ENCODE measurements at regions not wholly inside any gene's neighbourhood (a gene's known extent, or its start where the extent isn't known, plus 50 kb on each side); places are given as distances from the start of the nearest gene placed in this dataset.

GRCh38 chr6:20313051-20313450 lies 88.6 kb upstream of the E2F3 start:
- DNase-seq (ENCODE audit: low spot score in 2 of 2) = no peak
- no peak overlapping the region for H3K27ac ChIP-seq
- no peaks in the 10 kb centered on the region for H3K36me3 ChIP-seq
- WGBS = 50% methylated on average over 3 of the region's 3 CpGs
- H3K4me3 ChIP-seq = no peak overlapping the region
- H3K4me1 ChIP-seq = no peaks in the 10 kb centered on the region
- H3K9me3 ChIP-seq = no peaks in the 10 kb centered on the region
- peaks cover 5% of the 10 kb centered on the region for H3K27me3 ChIP-seq
- TF ChIP-seq, protein P1, sequence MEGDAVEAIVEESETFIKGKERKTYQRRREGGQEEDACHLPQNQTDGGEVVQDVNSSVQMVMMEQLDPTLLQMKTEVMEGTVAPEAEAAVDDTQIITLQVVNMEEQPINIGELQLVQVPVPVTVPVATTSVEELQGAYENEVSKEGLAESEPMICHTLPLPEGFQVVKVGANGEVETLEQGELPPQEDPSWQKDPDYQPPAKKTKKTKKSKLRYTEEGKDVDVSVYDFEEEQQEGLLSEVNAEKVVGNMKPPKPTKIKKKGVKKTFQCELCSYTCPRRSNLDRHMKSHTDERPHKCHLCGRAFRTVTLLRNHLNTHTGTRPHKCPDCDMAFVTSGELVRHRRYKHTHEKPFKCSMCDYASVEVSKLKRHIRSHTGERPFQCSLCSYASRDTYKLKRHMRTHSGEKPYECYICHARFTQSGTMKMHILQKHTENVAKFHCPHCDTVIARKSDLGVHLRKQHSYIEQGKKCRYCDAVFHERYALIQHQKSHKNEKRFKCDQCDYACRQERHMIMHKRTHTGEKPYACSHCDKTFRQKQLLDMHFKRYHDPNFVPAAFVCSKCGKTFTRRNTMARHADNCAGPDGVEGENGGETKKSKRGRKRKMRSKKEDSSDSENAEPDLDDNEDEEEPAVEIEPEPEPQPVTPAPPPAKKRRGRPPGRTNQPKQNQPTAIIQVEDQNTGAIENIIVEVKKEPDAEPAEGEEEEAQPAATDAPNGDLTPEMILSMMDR (IDR thresholded peaks at IDR 0.05) = no peak
- TF ChIP-seq EP300 (IDR thresholded peaks at IDR 0.05) (no peak), POLR2A (IDR thresholded peaks at IDR 0.05) (no peak), POLR2AphosphoS5 (IDR thresholded peaks at IDR 0.05) (no peak)

DNA sequence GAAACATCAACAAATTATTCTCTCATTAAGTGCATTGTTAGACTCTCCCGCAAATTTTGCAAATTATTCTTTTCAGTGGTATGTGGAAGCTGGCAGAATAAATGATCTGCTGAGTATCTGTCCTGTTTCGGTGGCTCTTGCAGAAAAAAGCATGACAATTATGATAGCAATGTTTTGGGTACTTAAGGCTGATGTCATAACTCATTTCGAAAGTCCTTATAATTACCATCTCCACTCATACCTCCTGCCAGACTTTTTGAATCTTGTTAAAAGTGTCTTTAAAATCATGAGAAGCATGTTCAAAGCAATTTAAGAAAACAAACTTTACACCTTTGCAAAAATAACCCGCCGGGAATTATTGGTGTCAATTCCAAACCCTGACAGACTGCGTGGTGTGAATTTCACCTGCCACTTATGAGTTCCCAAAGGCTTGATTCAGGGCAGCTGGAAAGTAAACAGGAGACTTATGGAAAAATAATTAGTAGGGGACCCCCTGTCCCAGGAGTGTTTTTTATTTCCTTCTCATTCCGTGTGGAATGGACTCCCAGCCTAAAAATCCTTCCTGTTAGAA lies 87.6 kb upstream of the E2F3 start:
- H3K4me3 ChIP-seq = no peak overlapping the region
- no peaks in the 10 kb centered on the region for H3K9me3 ChIP-seq
- H3K27ac ChIP-seq = no peak overlapping the region
- 41% methylated on average over 7 of the region's 7 CpGs for WGBS
- H3K27me3 ChIP-seq = peaks cover 5% of the 10 kb centered on the region
- H3K4me1 ChIP-seq = no peaks in the 10 kb centered on the region
- DNase-seq (ENCODE audit: low spot score in 2 of 2) = no peak
- H3K36me3 ChIP-seq = no peaks in the 10 kb centered on the region
- TF ChIP-seq POLR2AphosphoS5 (IDR thresholded peaks at IDR 0.05) (no peak), POLR2A (IDR thresholded peaks at IDR 0.05) (no peak), EP300 (IDR thresholded peaks at IDR 0.05) (no peak)
- TF ChIP-seq, protein P1 (IDR thresholded peaks at IDR 0.05) = no peak

DNA sequence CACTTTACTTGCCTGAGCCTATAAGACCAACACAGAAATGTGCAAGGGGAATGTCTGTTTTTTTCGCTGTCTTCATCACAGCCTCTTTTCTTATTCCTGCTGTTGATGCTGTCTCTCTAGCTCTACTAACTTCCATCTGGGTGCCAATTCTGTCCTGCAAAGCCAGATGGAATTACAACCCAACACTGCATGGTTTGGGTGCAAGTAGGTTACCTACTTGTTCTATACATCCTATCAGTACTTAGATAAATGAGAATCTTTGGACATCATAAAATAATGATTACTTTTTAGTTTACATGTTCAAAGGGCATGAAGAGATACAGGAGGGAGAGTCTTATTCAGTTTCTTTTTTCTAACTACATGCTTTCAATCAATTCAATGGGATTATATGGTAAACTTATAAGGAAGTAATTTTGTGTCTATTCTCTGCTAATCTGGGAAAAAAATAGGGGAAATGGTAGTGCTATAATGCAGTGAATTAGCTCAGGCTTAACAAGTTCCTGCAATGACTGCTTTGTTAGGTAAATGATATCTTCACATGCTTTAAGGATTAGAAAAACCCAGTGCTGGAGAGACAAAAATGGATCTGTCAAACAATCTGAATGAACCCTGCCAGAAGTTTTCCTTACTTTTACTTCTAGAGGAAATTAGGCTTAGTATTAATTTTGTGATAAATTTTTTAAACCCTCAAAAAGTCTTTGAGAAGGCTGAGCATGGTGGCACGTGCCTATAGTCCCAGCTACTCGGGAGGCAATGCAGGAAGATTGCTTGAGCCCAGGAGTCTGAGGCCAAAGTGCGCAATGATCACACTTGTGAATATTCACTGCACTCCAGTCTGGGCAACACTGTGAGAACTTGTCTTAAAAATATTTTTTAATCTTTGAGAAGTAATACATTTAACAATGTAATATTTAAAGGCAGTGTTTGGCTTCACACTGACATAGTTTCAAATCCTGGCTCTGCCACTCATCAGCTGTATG lies 86.5 kb upstream of the E2F3 start:
- H3K27ac ChIP-seq = no peak overlapping the region
- DNase-seq (ENCODE audit: low spot score in 2 of 2) = no peak
- TF ChIP-seq POLR2AphosphoS5 (IDR thresholded peaks at IDR 0.05) (no peak), EP300 (IDR thresholded peaks at IDR 0.05) (no peak), POLR2A (IDR thresholded peaks at IDR 0.05) (no peak)
- TF ChIP-seq, protein P1 (IDR thresholded peaks at IDR 0.05) = no peak
- H3K9me3 ChIP-seq = no peaks in the 10 kb centered on the region
- 86% methylated on average over 4 of the region's 4 CpGs for WGBS
- no peak overlapping the region for H3K4me3 ChIP-seq
- H3K36me3 ChIP-seq = no peaks in the 10 kb centered on the region
- no peaks in the 10 kb centered on the region for H3K4me1 ChIP-seq
- H3K27me3 ChIP-seq = peaks cover 5% of the 10 kb centered on the region

DNA sequence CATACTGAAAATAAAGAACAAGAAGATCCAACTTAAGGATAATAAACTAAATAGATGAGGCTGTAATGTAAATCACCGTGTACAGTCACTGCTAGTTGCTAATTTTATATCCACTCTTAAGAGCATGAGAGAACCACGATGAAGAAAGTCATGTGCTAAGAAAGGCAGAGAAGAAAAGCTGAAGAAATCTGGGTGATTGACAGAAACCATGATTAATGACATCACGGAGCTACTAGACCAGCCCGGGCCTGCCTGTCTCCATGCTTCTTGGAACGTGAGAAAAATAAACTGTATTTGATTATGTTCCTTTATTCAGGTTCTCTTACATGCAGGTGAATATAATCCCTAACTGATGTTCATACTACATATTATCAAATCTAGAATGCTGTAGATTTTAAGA lies 84.2 kb upstream of the E2F3 start:
- 45% methylated on average over 5 of the region's 5 CpGs for WGBS
- H3K4me1 ChIP-seq = no peaks in the 10 kb centered on the region
- H3K4me3 ChIP-seq = no peak overlapping the region
- no peaks in the 10 kb centered on the region for H3K27me3 ChIP-seq
- H3K27ac ChIP-seq = no peak overlapping the region
- TF ChIP-seq, protein P1 (IDR thresholded peaks at IDR 0.05) = no peak
- TF ChIP-seq POLR2AphosphoS5 (IDR thresholded peaks at IDR 0.05) = no peak
- no peak for TF ChIP-seq POLR2A (IDR thresholded peaks at IDR 0.05)
- no peak for TF ChIP-seq EP300 (IDR thresholded peaks at IDR 0.05)
- H3K9me3 ChIP-seq = no peaks in the 10 kb centered on the region
- no peaks in the 10 kb centered on the region for H3K36me3 ChIP-seq
- no peak for DNase-seq (ENCODE audit: low spot score in 2 of 2)

- Histone ChIP-seq H3K4me3 (no peak overlapping the region), H3K27ac (no peak overlapping the region), H3K4me1 (no peaks in the 10 kb centered on the region), H3K9me3 (no peaks in the 10 kb centered on the region), H3K36me3 (no peaks in the 10 kb centered on the region), H3K27me3 (no peaks in the 10 kb centered on the region)
- WGBS = no CpG with 5 or more reads among the region's 37 CpGs
- TF ChIP-seq POLR2A (IDR thresholded peaks at IDR 0.05) (no peak), POLR2AphosphoS5 (IDR thresholded peaks at IDR 0.05) (no peak)
- DNase-seq (ENCODE audit: low spot score in 2 of 2) = no peak
These were observed 82.8 kb upstream of the E2F3 start for GRCh38 chr6:20318851-20319387.
